Glomerular endothelial cell (primary cell): ENCODE measurements at regions not wholly inside any gene's neighbourhood (a gene's known extent, or its start where the extent isn't known, plus 50 kb on each side); places are given as distances from the start of the nearest gene placed in this dataset.

ENCODE experiments used
- DNase-seq: peaks from one replicate; pipeline ENCODE4 v3.0.0-alpha.2; 2011; ENCODE audit warnings: low read depth, low spot score; ENCODE audit errors: extremely low read depth

DNA sequence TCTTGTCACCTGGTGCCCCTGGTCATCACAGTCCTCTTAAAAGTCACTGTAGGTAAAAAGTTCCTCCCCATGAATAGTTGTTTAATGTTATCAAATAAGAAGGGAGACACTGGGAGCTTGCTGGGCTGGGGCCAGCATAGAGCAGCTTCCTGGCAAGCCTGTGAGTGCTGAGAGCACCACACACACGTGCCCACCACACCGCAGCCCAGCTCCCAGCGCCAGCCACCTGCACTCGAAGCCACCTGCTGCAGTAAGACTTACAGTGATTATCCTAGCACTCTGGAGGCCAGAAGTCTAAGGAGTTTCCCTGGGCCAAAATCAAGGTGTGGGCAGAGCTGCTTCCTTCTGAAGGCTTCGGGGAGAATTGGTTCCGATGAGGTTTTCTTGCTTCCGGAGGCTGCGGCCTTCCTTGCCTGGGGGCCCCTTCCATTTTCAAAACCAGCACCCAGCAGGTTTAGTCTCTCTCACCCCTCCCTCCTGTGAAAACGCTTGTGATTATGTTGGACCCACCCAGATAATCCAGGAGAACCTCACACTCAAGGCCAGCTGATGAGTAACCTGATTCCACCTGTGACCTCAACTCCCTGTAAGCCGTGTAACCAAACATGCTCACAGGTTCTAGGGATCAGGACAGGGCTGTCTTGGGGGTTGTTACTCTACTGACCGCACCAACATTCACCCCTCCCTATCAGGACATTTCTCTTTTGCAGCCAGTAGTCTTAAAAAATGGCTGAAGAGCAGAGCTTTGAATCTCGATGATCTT lies 687.2 kb downstream of the TBC1D22A start:
- DNase-seq = no peak

DNA sequence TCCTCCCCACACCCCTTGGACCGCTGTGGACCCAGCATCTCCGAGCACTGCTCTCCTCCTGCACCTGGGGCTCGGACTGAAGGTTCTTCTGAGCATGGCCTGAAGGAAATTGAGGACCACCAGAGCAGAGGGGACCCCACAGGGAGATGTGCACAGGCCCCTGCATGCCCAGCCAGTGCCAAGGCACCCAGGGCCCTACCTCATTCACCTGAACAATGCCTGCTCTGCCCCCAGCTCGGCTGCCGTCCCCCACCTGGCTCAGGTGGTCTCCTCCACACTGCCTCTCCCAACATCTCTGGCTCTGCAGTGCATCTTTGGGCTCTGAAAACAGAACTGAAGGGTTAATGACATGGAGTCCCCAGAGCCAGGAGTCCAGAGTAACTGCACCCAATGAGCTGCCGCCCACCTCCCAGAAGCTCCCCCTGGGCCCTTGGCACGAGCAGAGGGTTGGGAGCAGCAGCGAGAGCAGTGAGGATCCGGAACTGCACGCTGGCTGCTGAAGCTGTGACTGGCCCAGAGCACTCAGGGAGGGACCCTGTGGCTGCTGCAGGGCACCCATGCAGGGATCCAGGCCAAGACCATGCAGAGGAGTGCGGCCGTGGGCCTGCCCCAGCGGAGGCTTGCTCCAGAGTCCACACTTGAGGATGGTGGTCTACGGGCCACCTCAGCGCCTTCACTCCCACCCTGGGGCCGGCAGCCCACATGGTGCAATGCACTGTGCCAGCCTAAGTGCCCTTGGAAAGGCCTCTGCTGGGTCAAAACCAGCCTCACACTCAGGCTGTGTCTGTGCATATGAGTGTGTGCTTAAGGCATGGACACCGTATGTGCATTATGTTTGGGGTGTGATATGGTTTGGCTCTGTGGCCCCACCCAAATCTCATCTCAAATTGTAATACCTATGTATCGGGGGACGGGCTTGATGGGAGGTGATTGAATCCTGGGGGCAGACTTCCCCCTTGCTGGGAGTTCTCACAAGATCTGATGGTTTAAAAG lies 686.1 kb downstream of the TBC1D22A start:
- DNase-seq = no peak

DNA sequence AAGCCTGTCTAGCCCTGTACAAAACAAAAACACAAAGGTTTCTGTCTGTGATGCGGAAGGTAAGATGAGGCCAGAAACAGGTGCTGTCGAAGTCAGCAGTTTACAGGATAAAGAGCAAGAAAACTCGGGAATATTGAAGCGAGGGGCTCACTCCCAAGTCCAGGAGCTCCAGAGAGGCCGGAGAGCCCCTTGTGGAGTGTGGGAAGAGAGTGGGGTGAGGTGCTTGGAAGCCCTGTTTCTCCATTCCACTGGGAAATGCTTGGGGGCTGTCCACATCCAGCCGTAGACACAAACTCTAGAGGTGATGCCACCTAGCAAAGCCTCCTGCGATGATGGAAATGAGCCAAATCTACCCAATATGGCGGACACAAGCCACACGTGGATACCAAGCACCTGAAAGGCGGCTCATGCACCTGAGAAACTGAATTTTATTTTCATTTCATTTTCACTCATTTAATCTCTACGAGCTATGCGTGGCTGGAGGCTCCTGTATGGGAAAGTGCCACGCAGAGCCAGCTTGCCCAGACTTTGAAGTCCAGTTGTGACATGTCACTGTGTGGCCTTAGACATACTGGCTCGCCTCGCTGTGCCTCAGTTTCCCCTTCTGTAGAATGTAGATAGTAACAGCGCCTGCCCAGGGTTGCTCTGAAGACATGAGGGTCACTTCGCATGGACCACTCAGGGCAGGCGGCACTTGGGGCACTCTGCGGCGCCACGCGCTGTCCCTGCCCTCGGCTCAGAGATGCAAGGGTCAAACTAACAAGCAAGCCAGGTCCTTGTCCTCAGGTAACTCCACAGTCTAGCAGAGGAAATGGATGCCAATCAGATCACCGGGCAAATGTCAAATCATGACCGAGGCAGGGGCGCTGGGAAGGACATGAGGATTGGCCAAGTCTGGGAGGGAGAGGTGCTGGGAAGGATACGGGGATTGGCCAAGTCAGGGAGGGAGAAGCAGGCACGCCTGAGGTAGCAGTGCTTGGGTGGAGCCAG lies 684.7 kb downstream of the TBC1D22A start:
- DNase-seq = no peak

GRCh38 chr22:47446331-47446730 lies 683.9 kb downstream of the TBC1D22A start:
- DNase-seq = no peak

DNA sequence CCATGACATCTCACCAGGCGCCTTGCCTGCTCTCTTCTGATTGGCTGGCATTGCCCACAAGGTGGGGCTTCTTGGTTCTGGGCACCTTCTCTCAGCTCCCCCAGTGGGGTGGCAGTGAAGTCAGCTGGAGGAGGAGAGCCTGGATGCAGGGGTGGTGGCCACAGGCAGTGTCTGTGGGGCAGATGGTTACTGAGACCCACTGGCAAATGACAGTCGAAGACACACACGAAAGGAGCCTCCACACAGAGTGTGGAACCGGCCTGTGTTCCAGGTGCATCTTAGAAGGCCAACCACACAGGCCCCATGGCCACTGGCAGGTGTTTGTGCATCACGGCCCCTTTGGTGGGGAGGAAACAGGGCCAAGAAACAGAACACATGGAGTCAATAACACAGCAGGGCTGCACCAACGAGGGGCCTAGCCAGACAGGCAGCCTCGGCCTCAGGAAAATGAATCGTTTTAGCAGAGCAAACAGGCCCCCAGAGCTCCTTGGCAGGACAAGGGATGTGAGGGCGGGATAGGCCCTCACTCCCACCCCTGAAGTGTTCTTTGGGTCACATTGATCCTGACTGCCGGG lies 683.4 kb downstream of the TBC1D22A start:
- no peak for DNase-seq

DNA sequence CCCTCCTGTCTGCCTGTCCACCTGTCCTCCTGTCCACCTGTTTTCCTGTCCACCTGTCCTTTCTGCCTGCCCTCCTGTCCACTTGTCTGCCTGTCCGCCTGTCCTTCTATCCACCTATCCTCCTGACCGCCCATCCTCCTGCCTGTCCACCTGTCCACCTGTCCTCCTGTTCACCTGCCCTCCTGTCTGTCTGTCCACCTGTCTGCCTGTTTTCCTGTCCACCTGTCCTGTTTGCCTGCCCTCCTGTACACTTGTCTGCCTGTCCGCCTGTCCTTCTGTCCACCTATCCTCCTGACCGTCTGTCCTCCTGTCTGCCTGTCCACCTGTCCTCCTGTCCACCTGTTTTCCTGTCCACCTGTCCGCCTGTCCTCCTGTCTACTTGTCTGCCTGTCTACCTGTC lies 682.8 kb downstream of the TBC1D22A start:
- DNase-seq = no peak

GRCh38 chr22:47444746-47445065 lies 682.3 kb downstream of the TBC1D22A start:
- DNase-seq = no peak

DNA sequence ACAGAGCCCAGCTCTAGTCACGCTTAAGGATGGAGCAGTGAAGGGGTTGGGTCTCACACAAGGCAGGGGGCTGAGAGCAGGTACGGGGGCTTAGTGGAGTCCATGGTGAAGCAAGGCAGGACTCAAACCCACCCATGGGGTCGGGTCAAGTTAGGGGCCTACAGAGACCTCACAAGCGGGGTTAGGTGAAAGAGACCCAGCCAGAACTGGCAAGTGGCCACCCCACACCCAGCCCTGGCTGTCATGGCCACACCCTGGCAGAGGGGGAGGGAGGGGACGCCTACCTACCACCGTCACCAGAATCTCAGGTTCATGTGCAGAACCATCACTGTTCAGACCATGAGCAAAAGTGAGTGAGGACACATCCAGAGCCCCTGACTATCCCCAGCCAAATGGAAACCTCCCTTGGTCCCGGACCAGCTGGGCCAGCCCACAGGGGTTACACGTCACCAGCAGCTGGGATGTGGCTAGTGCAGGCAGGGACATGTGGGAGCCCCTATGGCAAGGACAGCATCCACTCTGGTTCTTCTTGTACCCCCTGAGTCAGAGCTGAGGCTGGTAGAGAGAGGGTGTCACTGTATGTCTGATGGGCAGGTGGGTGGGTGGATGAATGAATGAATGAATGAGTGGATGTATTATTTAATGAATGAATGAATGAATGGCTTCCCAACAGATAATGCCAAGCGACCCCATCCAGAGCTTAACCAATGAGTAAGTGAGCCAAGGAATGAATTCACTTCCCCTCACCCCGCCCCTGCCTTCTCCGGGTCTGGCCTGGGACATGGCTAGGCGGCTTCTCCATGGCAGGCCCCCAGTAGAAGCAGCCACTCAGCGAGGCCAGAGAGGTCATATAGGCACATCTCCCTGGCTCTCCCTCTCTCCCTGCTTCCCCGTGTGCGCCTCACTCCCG lies 681.6 kb downstream of the TBC1D22A start:
- no peak for DNase-seq

DNA sequence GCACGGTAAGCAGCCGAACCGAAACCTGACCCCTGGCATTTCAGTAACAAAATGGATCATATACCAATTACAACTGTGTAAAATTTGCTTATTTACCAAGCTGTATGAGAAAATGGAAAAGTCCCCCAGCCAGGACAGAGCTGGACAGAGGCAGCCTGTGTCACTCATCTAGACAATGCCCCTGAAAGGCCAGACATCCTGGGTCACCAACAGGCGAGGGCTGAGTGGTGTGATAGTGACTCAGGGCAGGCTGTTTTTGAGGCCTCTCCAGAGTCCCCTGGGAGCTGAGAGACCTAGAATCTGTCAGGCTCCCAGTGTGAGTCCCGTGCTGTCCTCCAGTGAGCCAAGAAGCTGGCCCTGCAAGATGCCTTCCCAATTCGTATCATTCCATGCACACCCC lies 680.4 kb downstream of the TBC1D22A start:
- no peak for DNase-seq

DNA sequence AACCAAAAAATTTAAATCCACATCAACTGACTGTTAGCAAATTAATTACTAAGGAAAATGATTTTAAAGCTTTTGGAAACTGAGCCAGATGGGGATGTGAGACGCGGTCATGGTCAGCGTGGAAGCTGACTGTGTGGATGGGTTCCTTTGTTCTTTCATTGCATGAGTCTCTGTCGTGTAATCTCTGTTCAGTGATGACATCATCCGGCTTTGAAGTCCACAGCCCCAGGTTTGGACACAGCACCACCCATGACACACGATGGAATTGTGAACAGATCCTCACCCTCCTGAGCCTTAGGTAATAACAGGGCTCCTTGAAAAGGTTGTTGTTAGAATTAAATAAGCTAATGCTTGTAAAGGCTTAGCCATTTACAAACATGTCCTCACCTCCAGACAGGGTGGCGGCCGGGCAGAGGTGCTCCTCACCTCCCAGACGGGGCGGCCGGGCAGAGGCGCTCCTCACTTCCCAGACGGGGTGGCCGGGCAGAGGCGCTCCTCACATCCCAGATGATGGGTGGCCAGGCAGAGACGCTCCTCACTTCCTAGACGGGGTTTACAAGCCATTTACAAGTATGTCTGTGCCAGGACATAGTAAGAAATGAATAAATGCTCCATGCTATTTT lies 677.3 kb downstream of the TBC1D22A start:
- no peak for DNase-seq

- no peak for DNase-seq
These were observed 675.2 kb downstream of the TBC1D22A start for GRCh38 chr22:47437636-47438035.

GRCh38 chr22:47437110-47437509 lies 674.7 kb downstream of the TBC1D22A start:
- DNase-seq = no peak

DNA sequence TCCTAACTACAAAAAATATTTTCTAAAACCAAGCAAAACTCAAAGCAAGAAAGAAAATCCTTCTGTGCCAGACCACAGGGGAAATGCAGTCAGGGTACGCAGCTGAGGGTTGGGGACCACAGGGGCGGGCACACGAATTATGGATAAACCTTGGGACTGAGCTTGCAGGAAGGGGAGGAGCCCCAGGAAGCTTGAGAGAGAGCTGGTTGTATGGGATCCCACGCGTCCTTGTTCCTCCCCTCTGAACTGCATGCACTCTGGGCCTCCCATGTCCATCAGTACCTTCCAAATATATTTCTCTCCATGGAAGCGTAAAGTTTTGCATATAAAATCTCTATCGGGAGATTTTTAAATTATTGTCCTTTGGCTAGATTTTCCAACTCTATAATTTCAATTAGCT lies 673.4 kb downstream of the TBC1D22A start:
- no peak for DNase-seq

DNA sequence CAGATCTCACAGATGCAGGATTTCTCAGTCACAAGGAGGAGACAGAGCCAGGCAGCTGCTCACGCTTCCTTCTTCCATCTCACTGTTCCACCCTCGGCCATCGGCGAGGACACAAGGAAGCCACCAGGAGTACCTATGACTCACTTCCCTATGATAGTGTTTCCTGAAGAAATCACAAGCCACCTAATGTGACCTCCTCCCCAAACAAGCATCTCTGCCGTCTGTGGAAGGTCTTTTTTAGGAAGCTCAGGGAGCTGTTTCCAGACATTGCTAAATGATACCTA lies 672.7 kb downstream of the TBC1D22A start:
- no peak for DNase-seq

GRCh38 chr22:47434336-47435203 lies 672.1 kb downstream of the TBC1D22A start:
- no peak for DNase-seq

- no peak for DNase-seq
These were observed 671.2 kb downstream of the TBC1D22A start for GRCh38 chr22:47433627-47434026.

DNA sequence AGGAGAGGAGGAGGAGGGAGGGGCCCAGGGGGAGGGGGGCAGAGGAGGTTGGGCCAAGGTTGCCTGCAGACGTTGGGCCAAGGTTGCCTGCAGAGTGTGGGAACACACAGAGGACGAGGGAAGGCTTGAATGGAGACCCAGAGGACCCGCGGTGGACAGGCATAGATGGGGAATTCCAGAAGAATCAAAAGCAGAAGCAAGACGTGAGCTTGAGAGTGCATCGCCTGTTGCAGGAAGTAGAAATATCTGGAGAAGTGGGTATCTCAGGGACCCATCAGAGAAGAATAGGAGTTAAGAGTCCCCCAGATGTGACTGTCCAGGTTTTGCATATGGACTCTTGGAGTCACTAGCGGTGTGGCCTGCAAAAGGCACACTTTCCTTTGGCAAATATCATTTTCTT lies 670.2 kb downstream of the TBC1D22A start:
- no peak for DNase-seq
